Adrenal gland (tissue), 9 donors: ENCODE measurements at regions not wholly inside any gene's neighbourhood (a gene's known extent, or its start where the extent isn't known, plus 50 kb on each side); places are given as distances from the start of the nearest gene placed in this dataset.
"Not testable (repeated sequence)": the region's sequence is repeated elsewhere in the genome, so short reads cannot be mapped to it uniquely, and the experiment has no call there.

Source experiments
- DNase-seq, 7 donors: peaks; one replicate each; pipeline ENCODE4 v3.0.0-alpha.2; 2019 to 2020
- H3K27ac ChIP-seq, 5 donors: fragments of 200-600 bp; sonication (generic) in 4 of 5; 1 replicate in 3 of 5; 2 replicates in 2 of 5; pipeline versions ENCODE4 v1.5.1 to v1.8.0; 2016 to 2020; ENCODE audit warnings: mild to moderate bottlenecking in 1 of 5
- H3K27me3 ChIP-seq: fragments of 200-600 bp; 2 replicates; pipeline ENCODE4 v1.8.0; 2021
- H3K36me3 ChIP-seq, 2 donors: fragments of 200-600 bp; replicated peaks in 1 of 2; 1 replicate in 1 of 2; 2 replicates in 1 of 2; pipeline versions ENCODE4 v1.5.1 to v1.8.0; 2018 to 2022
- H3K4me1 ChIP-seq, 2 donors: fragments of 200-600 bp; replicated peaks in 1 of 2; 1 replicate in 1 of 2; 2 replicates in 1 of 2; pipeline versions ENCODE4 v1.5.1 to v1.8.0; 2018 to 2021
- H3K4me3 ChIP-seq, 4 donors: fragments of 200-600 bp; sonication (generic) in 3 of 4; one replicate each; pipeline ENCODE4 v1.5.1; 2016 to 2018
- H3K9me3 ChIP-seq, 3 donors: fragments of 200-600 bp; sonication (generic) in 1 of 3; replicated peaks in 1 of 3; 1 replicate in 2 of 3; 2 replicates in 1 of 3; pipeline versions ENCODE4 v1.5.1 to v1.8.0; 2016 to 2021
- POLR2A ChIP-seq, 2 donors: fragments of 450-650 bp; IDR thresholded peaks; one replicate each; pipeline ENCODE4 v1.6.1; 2017; ENCODE audit warnings: antibody characterized with exemption in 2 of 2, mild to moderate bottlenecking in 2 of 2, moderate library complexity in 1 of 2
- WGBS, 4 donors: extraction: QIAGEN DNeasy Blood & Tissue Kit in 2 of 4; methylation state at CpG; one replicate each; pipeline versions ENCODE4 v1.1.5 to v1.1.7; 2013 to 2017; 5-methylcytosine and 5-hydroxymethylcytosine counted together
- intact Hi-C, 2 donors: fragments of 100-400 bp; cut with DNase I; formaldehyde crosslinking; loops; one replicate each; pipeline versions ENCODE4 v1.14.1 to v1.15.0; 2022 to 2023
- TF ChIP-seq, protein P1 (sequence below), 6 experiments: fragments of 450-650 bp in 4 of 6; fragments of 200-600 bp in 2 of 6; sonication (generic) in 1 of 6; IDR thresholded peaks; 1 replicate in 5 of 6; 2 replicates in 1 of 6; pipeline versions ENCODE4 v1.5.1 to v1.8.0; 2016 to 2021; ENCODE audit warnings: antibody characterized with exemption in 6 of 6, mild to moderate bottlenecking in 2 of 6, moderate library complexity in 1 of 6
- donor health status: healthy with polysubstance abuse.
- donor health status: Bipolar disorder and iron deficiency.
- donor health status: DM: yes; HTN: yes; CAD: no.
- donor health status: DM: no; HTN: no; CAD: no.
- donor health status: DM: no; HTN: no; CAD: no.

DNA sequence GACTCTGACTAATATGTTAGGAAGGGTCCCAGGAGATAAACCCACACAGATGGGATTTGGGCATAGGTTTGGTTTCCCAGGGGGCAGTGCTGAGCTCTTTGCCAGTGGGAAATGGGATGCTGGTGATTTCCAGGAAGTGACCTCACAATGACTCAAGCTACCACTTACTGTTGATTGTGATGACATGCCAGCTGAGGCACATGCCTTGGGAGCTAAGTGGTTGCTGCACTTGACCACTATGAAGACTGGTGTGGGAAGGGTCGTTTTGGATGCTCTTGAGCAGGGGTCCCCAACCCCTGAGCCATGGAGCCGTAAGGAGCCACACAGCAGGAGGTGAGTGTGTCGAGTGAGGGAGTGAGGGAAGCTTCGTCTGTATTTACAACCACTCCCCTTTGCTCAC is 159.0 kb upstream of the CDK13 start:
- H3K27ac ChIP-seq, H3K4me1 ChIP-seq, intact Hi-C loops, H3K9me3 ChIP-seq, DNase-seq, H3K36me3 ChIP-seq, H3K4me3 ChIP-seq, H3K27me3 ChIP-seq: not testable (repeated sequence)
- WGBS, 4 donors: 88 to 100% (median 92%) methylated on average over 4 of the region's 4 CpGs

DNA sequence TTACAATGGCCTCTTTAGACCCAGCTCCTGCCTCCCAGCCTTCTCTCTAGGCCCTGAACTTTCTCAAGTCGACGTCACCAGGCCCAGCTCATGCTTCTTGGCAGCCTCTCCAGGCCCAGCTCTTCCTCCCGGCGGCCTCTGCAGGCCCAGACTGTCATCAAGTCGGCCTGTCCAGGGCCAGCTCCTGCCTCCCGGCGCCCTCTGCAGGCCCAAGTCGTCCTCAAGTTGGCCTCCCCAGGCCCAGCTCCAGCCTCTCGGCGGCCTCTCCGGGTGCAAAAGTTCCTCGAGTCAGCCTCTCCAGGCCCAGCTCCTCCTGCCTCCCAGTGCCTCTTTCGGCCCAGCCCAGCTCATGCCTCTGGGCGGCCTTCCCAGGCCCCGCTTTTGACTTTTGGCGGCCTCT is 158.1 kb upstream of the CDK13 start:
- H3K4me3 ChIP-seq, H3K4me1 ChIP-seq, H3K27ac ChIP-seq, H3K9me3 ChIP-seq, H3K27me3 ChIP-seq, H3K36me3 ChIP-seq, intact Hi-C loops: not testable (repeated sequence)
- peak in 5 of 7 donors; percentile 15 to 32 (median 23) for DNase-seq
- 78 to 89% (median 86%) methylated on average over 5 to 16 of the region's 16 CpGs for WGBS, 4 donors

DNA sequence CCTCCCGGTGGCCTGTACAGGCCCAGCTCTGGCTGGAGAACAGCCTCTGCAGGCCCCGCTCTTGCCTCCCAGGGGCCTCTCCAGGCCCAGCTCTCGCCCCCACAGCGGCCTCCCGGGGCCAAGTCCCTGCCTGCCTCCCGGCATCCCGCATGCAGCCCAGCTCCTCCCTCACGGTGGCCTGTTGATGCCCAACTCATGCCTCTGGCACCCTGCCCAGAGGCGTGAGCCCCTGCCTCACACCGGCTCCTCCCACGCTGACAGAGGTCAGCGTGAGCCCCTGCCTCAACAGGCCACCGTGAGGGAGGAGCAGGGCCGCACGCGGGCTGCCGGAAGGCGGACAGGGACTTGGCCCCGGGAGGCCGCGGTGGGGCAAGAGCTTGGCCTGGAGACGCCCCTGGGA is 157.0 kb upstream of the CDK13 start:
- H3K9me3 ChIP-seq, H3K27me3 ChIP-seq, intact Hi-C loops, H3K4me1 ChIP-seq, H3K4me3 ChIP-seq, H3K36me3 ChIP-seq, DNase-seq, H3K27ac ChIP-seq: not testable (repeated sequence)
- WGBS, 4 donors: 90 to 96% (median 94%) methylated on average over 9 to 22 of the region's 22 CpGs

DNA sequence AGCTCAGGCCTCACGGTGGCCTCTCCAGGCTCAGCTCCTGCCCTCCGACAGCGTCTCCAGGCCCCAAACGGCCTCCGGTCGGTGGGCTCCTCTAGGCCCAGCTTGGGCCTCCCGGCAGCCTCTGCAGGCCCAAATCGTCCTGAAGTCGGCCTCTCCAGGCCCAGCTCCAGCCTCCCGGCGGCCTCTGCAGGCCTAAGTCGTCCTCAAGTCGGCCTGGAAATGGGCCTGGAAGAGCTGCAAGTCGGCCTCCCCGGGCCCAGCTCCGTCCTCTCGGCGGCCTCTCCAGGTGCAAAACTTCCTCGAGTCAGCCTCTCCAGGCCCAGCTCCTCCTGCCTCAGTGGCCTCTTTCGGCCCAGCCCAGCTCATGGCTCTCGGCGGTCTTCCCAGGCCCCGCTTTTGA is 156.2 kb upstream of the CDK13 start:
- H3K27ac ChIP-seq, H3K4me1 ChIP-seq, H3K4me3 ChIP-seq, H3K27me3 ChIP-seq, H3K36me3 ChIP-seq, DNase-seq, intact Hi-C loops, H3K9me3 ChIP-seq: not testable (repeated sequence)
- 89 to 95% (median 93%) methylated on average over 3 to 23 of the region's 23 CpGs for WGBS, 4 donors

DNA sequence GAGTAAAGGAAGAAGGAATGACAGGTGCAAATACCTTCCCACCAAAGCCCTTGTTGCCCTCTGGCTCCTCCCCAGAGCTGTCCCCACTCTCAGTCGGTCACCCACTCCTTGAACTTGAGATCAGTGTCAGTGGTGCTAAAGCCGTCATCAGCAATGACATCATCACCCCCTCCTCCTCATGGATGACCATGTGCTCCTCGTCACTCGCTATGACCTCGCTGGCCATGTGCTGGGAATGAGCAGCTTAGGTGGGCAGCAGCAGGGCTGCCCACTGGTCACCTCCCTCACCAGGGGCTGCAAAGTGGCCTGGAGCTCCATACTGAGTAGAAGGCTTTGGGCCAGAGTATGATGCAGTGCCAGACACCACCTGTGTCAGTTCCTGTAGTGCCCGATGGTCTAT is 153.1 kb upstream of the CDK13 start:
- H3K4me1 ChIP-seq, H3K27ac ChIP-seq, intact Hi-C loops, H3K36me3 ChIP-seq, H3K27me3 ChIP-seq, DNase-seq, H3K4me3 ChIP-seq, H3K9me3 ChIP-seq: not testable (repeated sequence)
- WGBS, 4 donors: 78 to 87% (median 81%) methylated on average over 4 of the region's 6 CpGs; no CpG with 5 or more reads in 1 of the 4 donors

DNA sequence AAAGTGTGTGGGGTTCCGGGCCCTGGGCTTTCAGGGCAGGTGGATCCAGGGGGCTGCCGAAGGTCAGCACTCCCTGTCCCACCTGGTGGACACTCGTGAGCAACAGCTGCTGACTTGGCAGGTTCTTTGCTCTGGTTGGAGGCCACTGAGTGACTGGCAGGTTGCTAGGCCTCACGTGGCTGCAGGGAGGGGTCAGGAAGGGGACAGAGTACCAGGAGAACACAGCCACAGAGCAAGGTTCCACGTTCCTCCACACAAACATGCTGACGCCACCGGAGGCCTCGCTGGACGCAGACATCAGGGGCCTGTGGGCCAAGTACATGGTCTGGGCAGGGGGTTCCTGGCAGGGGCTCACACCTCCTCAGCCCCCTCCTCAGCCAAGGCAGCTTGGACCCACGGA is 152.0 kb upstream of the CDK13 start:
- H3K4me1 ChIP-seq, H3K27ac ChIP-seq, H3K36me3 ChIP-seq, intact Hi-C loops, H3K4me3 ChIP-seq, H3K9me3 ChIP-seq, DNase-seq, H3K27me3 ChIP-seq: not testable (repeated sequence)
- 71 to 90% (median 82%) methylated on average over 1 to 10 of the region's 10 CpGs for WGBS, 4 donors

DNA sequence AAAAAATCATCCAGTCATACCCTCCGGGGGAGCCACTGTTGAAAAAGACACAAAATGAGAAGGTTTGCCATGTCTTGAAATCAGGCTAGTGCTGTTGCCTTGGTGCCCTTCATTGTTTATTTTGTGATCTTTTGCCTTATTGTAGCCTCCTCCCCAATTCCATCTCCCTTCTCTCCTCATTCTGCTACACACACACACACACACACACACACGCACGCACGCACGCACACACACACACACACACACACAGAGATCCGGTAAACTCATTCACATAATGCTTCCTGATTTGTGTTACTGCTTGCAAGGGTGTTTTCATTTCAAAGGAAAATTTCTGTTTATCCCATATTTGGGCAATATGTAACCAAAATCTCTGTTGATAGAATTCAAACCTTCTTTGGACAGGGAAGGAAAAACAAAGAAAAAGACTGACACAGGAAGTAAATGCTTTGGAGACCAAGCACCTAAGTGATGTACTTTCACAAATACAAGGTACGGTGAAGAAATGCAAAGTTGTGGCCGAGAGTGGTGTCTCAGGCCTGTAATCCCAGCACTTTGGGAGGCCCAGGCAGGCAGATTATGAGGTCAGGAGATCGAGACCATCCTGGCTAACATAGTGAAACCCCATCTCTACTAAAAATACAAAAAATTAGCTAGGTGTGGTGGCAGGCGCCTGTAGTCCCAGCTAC is 141.1 kb upstream of the CDK13 start:
- no peaks in the 10 kb centered on the region for H3K4me1 ChIP-seq
- no peaks in the 10 kb centered on the region for H3K9me3 ChIP-seq
- no peaks in the 10 kb centered on the region for H3K36me3 ChIP-seq
- H3K27me3 ChIP-seq: no peaks in the 10 kb centered on the region
- no peak for TF ChIP-seq POLR2A (IDR thresholded peaks at IDR 0.05)
- TF ChIP-seq, protein P1, sequence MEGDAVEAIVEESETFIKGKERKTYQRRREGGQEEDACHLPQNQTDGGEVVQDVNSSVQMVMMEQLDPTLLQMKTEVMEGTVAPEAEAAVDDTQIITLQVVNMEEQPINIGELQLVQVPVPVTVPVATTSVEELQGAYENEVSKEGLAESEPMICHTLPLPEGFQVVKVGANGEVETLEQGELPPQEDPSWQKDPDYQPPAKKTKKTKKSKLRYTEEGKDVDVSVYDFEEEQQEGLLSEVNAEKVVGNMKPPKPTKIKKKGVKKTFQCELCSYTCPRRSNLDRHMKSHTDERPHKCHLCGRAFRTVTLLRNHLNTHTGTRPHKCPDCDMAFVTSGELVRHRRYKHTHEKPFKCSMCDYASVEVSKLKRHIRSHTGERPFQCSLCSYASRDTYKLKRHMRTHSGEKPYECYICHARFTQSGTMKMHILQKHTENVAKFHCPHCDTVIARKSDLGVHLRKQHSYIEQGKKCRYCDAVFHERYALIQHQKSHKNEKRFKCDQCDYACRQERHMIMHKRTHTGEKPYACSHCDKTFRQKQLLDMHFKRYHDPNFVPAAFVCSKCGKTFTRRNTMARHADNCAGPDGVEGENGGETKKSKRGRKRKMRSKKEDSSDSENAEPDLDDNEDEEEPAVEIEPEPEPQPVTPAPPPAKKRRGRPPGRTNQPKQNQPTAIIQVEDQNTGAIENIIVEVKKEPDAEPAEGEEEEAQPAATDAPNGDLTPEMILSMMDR (IDR thresholded peaks at IDR 0.05): no peak
- no peak overlapping the region for H3K4me3 ChIP-seq
- WGBS, 4 donors: 50 to 85% (median 51%) methylated on average over 9 to 10 of the region's 10 CpGs
- no peak overlapping the region for H3K27ac ChIP-seq
- intact Hi-C loops: no loop called here
- no peak for DNase-seq
